ENCODE measurements at regions not wholly inside any gene's neighbourhood (a gene's known extent, or its start where the extent isn't known, plus 50 kb on each side); places are given as distances from the start of the nearest gene placed in this dataset.
"Not testable (repeated sequence)": the region's sequence is repeated elsewhere in the genome, so short reads cannot be mapped to it uniquely, and the experiment has no call there.

DNA sequence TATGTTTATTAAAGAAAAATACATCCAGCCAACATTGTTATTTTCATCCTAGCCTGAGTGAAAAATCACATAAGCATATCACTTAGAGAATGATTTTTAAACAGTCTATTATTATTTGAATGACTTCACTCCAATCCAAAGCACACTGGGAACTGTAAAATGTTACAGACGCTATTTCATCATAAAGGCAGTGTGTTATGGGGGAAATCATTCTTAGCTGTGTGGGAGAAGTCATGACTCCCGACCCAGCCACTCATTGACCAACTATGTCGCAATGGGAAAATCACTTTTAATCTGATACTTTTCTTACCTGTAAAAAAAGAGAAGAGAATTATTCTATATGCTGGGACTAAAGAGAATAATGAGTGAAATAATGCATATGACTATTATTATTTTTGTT lies 653.6 kb downstream of the TTLL7 start:
- CTCF ChIA-PET; DNase-seq (ENCODE audit: low spot score): not testable (repeated sequence)

GRCh38 chr1:83343767-83344166 lies 655.2 kb downstream of the TTLL7 start:
- TF ChIP-seq CTCF (conservative IDR thresholded peaks at IDR 0.05; ENCODE audit: low read depth, low read length) = peak; percentile 20; the same call in 1 of the 2 replicates
- H3K9me3 ChIP-seq (ENCODE audit: low read depth, low read length, poor library complexity, severe bottlenecking); H3K27ac ChIP-seq (ENCODE audit: low read depth, low read length, poor library complexity, severe bottlenecking); H3K4me3 ChIP-seq (ENCODE audit: low read depth, low read length, poor library complexity, severe bottlenecking); DNase-seq (ENCODE audit: low spot score); BruUV-seq (replicated peaks); H3K4me1 ChIP-seq (ENCODE audit: insufficient read depth, low read length, poor library complexity, severe bottlenecking); CTCF ChIA-PET; intact Hi-C loops (cut with micrococcal nuclease; ENCODE audit: unreplicated experiment); POLR2A ChIA-PET (ENCODE audit: low non-redundant PET); H3K36me3 ChIP-seq (ENCODE audit: insufficient read depth, low read length, poor library complexity, severe bottlenecking); H3K27me3 ChIP-seq (replicated peaks; ENCODE audit: insufficient read depth, low read depth, low read length, poor library complexity): not testable (repeated sequence)

More for the DNA sequence above, 653.6 kb downstream of the TTLL7 start:
- H3K4me3 ChIP-seq (ENCODE audit: low read depth, low read length, poor library complexity, severe bottlenecking); BruUV-seq (replicated peaks); H3K36me3 ChIP-seq (ENCODE audit: insufficient read depth, low read length, poor library complexity, severe bottlenecking); H3K9me3 ChIP-seq (ENCODE audit: low read depth, low read length, poor library complexity, severe bottlenecking); H3K4me1 ChIP-seq (ENCODE audit: insufficient read depth, low read length, poor library complexity, severe bottlenecking); H3K27me3 ChIP-seq (replicated peaks; ENCODE audit: insufficient read depth, low read depth, low read length, poor library complexity); H3K27ac ChIP-seq (ENCODE audit: low read depth, low read length, poor library complexity, severe bottlenecking); intact Hi-C loops (cut with micrococcal nuclease; ENCODE audit: unreplicated experiment); POLR2A ChIA-PET (ENCODE audit: low non-redundant PET): not testable (repeated sequence)

DNA sequence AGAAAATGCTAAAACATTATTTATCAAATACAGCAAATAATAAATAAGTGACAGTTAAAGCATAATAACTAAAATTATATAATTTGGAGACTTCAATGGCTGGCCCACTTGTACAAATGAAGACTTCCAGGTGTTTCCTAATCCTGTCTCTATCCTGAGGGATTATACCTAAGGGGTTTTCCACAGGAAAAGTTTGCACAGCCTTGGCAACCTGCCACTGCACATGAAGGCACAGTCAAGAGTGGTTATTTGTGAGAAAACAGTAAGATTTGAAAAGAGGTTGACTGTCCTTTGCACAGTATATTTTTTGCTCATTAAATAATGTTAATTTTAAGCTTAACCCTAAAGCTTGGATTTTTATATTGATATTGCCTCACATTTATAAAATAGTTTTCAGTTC lies 655.9 kb downstream of the TTLL7 start:
- BruUV-seq (replicated peaks); H3K4me3 ChIP-seq (ENCODE audit: low read depth, low read length, poor library complexity, severe bottlenecking); H3K36me3 ChIP-seq (ENCODE audit: insufficient read depth, low read length, poor library complexity, severe bottlenecking); H3K27ac ChIP-seq (ENCODE audit: low read depth, low read length, poor library complexity, severe bottlenecking); H3K27me3 ChIP-seq (replicated peaks; ENCODE audit: insufficient read depth, low read depth, low read length, poor library complexity); CTCF ChIA-PET; H3K9me3 ChIP-seq (ENCODE audit: low read depth, low read length, poor library complexity, severe bottlenecking); intact Hi-C loops (cut with micrococcal nuclease; ENCODE audit: unreplicated experiment); H3K4me1 ChIP-seq (ENCODE audit: insufficient read depth, low read length, poor library complexity, severe bottlenecking); DNase-seq (ENCODE audit: low spot score); POLR2A ChIA-PET (ENCODE audit: low non-redundant PET): not testable (repeated sequence)

GRCh38 chr1:83332308-83332707 lies 666.6 kb downstream of the TTLL7 start:
- H3K27me3 ChIP-seq (replicated peaks; ENCODE audit: insufficient read depth, low read depth, low read length, poor library complexity); DNase-seq (ENCODE audit: low spot score); CTCF ChIA-PET; H3K36me3 ChIP-seq (ENCODE audit: insufficient read depth, low read length, poor library complexity, severe bottlenecking); H3K27ac ChIP-seq (ENCODE audit: low read depth, low read length, poor library complexity, severe bottlenecking); POLR2A ChIA-PET (ENCODE audit: low non-redundant PET); BruUV-seq (replicated peaks); intact Hi-C loops (cut with micrococcal nuclease; ENCODE audit: unreplicated experiment); H3K9me3 ChIP-seq (ENCODE audit: low read depth, low read length, poor library complexity, severe bottlenecking); H3K4me3 ChIP-seq (ENCODE audit: low read depth, low read length, poor library complexity, severe bottlenecking); H3K4me1 ChIP-seq (ENCODE audit: insufficient read depth, low read length, poor library complexity, severe bottlenecking): not testable (repeated sequence)

DNA sequence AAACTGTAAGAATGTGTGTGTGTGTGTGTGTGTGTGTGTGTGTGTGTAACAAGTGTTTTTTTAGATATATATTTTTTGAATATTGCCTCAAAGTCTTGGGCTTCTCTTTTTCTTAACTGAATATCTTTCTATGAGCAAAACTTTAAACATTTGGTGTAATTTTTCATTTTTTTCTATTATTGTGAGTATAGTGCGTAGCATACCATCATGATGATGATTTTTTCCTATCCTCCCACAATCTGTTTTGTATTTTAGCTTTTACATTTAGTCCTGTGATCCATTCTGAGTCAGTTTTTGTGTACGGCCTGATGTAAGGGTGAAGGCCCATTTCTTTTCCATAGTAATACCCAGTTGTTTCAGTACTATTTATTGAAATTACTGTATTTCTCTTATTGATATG lies 680.6 kb downstream of the TTLL7 start:
- Histone ChIP-seq H3K4me1 (ENCODE audit: insufficient read depth, low read length, poor library complexity, severe bottlenecking) (no peaks in the 10 kb centered on the region), H3K27ac (ENCODE audit: low read depth, low read length, poor library complexity, severe bottlenecking) (no peak overlapping the region), H3K36me3 (ENCODE audit: insufficient read depth, low read length, poor library complexity, severe bottlenecking) (no peaks in the 10 kb centered on the region), H3K27me3 (replicated peaks; ENCODE audit: insufficient read depth, low read depth, low read length, poor library complexity) (no peaks in the 10 kb centered on the region), H3K9me3 (ENCODE audit: low read depth, low read length, poor library complexity, severe bottlenecking) (no peaks in the 10 kb centered on the region), H3K4me3 (ENCODE audit: low read depth, low read length, poor library complexity, severe bottlenecking) (no peak overlapping the region)
- DNase-seq (ENCODE audit: low spot score) = no peak
- ChIA-PET POLR2A (ENCODE audit: low non-redundant PET) (no interaction called here), CTCF (no interaction called here)
- BruUV-seq (replicated peaks) = no TSS peak
- intact Hi-C loops (cut with micrococcal nuclease; ENCODE audit: unreplicated experiment) = no loop called here
- TF ChIP-seq CTCF (conservative IDR thresholded peaks at IDR 0.05; ENCODE audit: low read depth, low read length) (no peak), EZH2 (IDR thresholded peaks at IDR 0.05; ENCODE audit: borderline replicate concordance, low read depth, low read length, poor library complexity, severe bottlenecking) (no peak)

GRCh38 chr1:83315446-83315845 lies 683.5 kb downstream of the TTLL7 start:
- BruUV-seq (replicated peaks); H3K4me3 ChIP-seq (ENCODE audit: low read depth, low read length, poor library complexity, severe bottlenecking); H3K36me3 ChIP-seq (ENCODE audit: insufficient read depth, low read length, poor library complexity, severe bottlenecking); H3K4me1 ChIP-seq (ENCODE audit: insufficient read depth, low read length, poor library complexity, severe bottlenecking); H3K9me3 ChIP-seq (ENCODE audit: low read depth, low read length, poor library complexity, severe bottlenecking); H3K27ac ChIP-seq (ENCODE audit: low read depth, low read length, poor library complexity, severe bottlenecking); DNase-seq (ENCODE audit: low spot score); intact Hi-C loops (cut with micrococcal nuclease; ENCODE audit: unreplicated experiment); POLR2A ChIA-PET (ENCODE audit: low non-redundant PET); H3K27me3 ChIP-seq (replicated peaks; ENCODE audit: insufficient read depth, low read depth, low read length, poor library complexity); CTCF ChIA-PET: not testable (repeated sequence)

All from A673 (cell line).